Left renal pelvis (tissue), 4 donors: ENCODE measurements at regions not wholly inside any gene's neighbourhood (a gene's known extent, or its start where the extent isn't known, plus 50 kb on each side); places are given as distances from the start of the nearest gene placed in this dataset.
"Not testable (repeated sequence)": the region's sequence is repeated elsewhere in the genome, so short reads cannot be mapped to it uniquely, and the experiment has no call there.

Source experiments
- DNase-seq, 4 donors: peaks; one replicate each; pipeline ENCODE4 v3.0.0-alpha.2; 2013; ENCODE audit warnings: low read depth in 4 of 4, low spot score in 3 of 4

GRCh38 chr2:61632276-61633169 lies 94.4 kb upstream of the XPO1 start:
- DNase-seq, result no peak

GRCh38 chr2:61631321-61631720 lies 93.2 kb upstream of the XPO1 start:
- DNase-seq, result no peak

- no peak for DNase-seq
Measured at GRCh38 chr2:61626827-61627226, 88.7 kb upstream of the XPO1 start.

DNA sequence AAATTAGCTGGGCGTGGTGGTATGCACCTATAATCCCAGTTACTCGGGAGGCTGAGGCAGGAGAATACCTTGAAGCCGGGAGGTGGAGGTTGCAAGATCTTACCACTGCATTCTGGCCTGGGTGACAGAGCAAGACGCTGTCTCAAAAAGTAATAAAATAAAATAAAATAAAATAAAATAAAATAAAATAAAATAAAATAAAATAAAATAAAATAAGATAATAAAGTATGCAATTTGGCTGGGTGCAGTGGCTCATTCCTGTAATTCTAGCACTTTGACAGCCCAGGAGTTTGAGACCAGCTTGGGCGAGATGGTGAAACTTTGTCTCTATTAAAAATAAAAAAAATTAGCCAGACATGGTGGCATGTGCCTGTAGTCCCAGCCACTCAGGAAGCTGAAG lies 85.6 kb upstream of the XPO1 start:
- DNase-seq, result no peak

DNA sequence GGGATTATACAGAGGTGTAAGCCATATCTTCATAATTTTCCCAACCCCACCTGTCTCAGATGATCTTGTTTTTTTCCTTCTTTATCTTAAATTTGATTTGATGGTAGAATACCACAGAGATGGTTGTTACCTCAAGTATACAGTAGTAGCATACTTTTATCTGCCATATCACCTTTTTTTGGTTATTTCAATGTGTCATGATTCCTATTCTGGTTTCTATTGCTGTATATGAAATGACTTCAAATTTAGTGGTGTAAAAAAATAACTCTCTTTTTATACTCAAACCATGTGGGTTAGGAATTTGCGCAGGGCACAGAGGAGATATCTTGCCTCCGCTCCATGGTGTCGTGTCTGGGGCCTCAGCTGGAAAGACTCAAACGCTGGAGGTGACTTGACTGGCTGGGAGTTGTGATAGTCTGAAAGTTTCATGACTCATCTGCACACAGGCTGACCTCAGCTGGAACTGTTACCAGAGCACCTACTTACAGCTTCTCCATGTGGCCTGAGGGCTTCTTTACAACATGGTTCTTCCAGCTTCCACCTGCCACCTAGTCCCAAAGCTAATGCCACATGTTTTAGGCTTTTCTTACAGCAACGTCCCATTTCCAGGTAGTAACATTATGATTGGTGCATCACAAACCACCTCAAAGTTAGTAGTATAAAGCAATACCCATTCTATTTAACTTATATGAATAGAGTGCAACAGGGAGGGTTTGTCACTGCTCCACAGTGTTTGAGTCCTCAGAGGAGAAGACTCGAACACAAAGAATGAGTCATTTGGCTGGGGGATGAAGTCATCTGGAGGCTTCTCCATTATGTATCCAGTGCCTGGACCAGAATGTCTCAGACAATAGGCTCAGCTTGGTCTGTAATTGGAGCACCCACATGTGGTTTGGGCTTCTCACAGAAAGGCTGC lies 82.3 kb upstream of the XPO1 start:
- no peak for DNase-seq

DNA sequence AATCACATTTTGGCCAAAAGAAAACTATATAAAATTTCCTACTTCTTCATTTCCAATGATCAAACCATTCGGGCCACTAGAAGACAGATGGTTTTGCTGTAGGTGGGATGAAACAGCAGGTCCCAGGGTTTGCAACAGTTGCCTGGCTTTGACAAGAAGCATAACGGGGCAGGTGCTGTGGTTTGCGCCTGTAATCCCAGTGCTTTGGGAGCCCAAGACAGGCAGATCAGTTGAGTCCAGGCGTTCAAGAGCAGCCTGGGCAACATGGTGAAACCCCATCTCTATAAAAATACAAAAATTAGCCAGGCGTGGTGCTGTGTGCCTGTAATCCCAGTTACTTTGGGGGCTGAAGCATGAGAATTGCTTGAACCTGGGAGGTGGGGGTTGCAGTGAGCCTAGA lies 81.4 kb upstream of the XPO1 start:
- no peak for DNase-seq

DNA sequence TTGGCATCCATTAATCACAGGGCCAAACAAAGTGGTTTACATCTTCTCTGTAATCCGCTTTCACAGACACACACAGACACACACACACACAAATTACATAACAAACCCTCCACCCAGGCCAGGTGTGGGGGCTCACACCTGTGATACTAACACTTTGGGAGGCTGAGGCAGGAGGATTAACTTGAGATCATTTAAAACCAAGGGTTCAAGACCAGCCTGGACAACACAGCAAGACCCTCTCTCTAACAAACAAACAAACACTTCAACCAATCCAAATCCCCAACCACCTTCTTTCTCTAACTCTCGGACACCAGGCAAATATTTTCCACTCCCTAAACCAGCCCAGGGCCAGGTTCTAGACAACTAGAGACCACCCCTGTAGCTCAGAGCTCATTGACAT lies 79.5 kb upstream of the XPO1 start:
- DNase-seq, result no peak

GRCh38 chr2:61605245-61605644 lies 67.1 kb upstream of the XPO1 start:
- DNase-seq, result no peak

DNA sequence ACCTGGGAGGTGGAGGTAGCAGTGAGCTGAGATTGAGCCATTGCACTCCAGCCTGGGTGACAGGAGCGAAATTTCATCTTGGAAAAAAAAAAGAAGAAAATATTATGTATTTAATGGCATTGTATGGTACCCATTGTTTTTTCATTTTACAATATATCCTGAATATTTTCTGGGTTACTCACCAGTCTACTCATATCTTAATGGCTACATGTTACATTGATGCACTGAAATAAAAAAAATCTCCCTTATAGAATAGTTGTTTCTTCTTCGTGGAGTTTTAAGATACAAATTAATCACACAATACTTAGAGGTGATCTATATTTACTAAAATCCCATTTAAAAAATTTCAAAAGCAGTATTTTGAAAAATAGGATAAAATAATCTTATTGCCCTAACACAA lies 66.3 kb upstream of the XPO1 start:
- DNase-seq, result no peak

GRCh38 chr2:61598515-61599156 lies 60.5 kb upstream of the XPO1 start:
- DNase-seq, result not testable (repeated sequence)

DNA sequence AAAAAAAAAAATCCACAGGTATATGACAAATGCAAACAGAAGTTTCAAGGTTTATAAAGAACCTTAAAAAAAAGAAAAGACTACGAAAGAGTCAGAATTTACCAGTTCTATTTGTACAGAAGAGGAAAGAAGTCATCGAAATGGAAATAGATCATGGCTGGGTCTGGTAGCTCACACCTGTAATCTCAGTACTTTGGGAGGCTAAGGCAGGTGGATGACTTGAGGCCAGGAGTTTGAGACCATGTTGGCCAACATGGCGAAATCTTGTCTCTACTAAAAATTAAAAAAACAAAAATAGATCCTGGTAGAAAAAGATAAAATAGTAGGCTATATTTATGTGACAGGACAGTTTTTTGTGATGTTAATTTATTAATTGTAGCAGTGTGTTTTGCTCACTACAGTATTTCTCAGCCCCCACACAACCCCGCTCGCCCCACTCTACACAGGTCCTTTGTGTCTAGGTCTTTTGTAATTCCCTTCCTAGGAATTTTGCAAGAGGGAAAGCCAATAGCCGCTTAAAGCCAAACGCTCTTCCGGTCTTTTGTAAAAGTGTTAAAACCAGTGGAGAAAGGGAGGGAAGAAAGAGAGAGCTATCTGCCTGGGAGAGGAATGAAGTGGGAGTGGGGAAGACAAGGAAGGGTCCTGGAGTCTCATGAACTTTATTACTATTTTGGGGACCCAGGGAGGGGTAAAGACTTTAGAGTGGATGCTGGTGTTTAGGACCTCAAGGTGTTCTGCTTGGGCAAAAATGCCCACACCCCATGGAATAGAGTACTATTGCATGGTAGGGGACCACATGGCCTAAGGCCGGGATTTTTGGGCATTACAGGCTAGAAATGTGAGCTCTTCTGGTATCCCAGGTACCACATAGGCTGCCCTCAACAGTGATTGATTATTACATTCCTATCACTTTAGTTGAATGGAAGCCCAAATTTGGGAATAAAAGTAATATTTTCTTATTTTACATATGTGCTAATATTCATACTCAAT lies 59.4 kb upstream of the XPO1 start:
- no peak for DNase-seq

GRCh38 chr2:61594201-61594600 lies 56.0 kb upstream of the XPO1 start:
- DNase-seq, result not testable (repeated sequence)

DNA sequence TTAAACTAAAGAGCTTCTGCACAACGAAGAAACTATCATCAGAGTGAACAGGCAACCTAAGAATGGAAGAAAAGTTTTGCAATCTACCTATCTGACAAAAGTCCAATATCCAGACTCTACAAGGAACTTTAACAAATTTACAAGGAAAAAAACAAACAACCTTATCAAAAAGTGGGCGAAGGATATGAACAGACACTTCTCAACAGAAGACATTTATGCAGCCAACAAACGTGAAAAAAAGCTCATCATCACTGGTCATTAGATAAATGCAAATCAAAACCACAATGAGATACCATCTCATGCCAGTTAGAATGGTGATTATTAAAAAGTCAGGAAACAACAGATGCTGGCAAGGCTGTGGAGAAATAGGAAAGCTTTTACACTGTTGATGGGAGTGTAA lies 55.5 kb upstream of the XPO1 start:
- DNase-seq, result not testable (repeated sequence)

- no peak for DNase-seq
Measured at GRCh38 chr2:61590214-61590613, 52.1 kb upstream of the XPO1 start.

GRCh38 chr2:61588566-61588965 lies 50.4 kb upstream of the XPO1 start:
- no peak for DNase-seq
